ENCODE measurements at regions not wholly inside any gene's neighbourhood (a gene's known extent, or its start where the extent isn't known, plus 50 kb on each side); places are given as distances from the start of the nearest gene placed in this dataset.

DNA sequence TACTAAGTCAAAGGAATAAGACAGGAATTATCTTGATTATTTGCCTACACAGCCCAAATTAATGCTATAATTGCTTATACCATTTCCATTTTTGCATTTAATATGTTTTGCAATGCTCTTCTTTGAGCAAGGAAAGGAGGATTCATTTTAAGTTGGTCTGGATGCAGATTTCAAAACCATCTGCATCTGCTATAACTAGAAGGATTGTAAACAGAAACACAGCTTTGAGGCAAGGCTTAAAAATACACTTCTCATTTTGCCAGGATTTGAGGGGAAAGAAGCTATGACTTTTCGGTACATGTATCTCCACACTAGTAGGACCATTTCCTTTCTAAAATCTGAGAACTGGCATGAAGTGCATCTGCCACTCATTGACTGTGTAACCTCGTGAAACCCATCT, 95.9 kb upstream of the MTNR1B start:
- no peak for TF ChIP-seq POLR2A (IDR thresholded peaks at IDR 0.05)
- TF ChIP-seq, protein P1, sequence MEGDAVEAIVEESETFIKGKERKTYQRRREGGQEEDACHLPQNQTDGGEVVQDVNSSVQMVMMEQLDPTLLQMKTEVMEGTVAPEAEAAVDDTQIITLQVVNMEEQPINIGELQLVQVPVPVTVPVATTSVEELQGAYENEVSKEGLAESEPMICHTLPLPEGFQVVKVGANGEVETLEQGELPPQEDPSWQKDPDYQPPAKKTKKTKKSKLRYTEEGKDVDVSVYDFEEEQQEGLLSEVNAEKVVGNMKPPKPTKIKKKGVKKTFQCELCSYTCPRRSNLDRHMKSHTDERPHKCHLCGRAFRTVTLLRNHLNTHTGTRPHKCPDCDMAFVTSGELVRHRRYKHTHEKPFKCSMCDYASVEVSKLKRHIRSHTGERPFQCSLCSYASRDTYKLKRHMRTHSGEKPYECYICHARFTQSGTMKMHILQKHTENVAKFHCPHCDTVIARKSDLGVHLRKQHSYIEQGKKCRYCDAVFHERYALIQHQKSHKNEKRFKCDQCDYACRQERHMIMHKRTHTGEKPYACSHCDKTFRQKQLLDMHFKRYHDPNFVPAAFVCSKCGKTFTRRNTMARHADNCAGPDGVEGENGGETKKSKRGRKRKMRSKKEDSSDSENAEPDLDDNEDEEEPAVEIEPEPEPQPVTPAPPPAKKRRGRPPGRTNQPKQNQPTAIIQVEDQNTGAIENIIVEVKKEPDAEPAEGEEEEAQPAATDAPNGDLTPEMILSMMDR (IDR thresholded peaks at IDR 0.05), result no peak

Measured in Peyer's patch (tissue), 4 donors.